ENCODE measurements at regions not wholly inside any gene's neighbourhood (a gene's known extent, or its start where the extent isn't known, plus 50 kb on each side); places are given as distances from the start of the nearest gene placed in this dataset.

DNA sequence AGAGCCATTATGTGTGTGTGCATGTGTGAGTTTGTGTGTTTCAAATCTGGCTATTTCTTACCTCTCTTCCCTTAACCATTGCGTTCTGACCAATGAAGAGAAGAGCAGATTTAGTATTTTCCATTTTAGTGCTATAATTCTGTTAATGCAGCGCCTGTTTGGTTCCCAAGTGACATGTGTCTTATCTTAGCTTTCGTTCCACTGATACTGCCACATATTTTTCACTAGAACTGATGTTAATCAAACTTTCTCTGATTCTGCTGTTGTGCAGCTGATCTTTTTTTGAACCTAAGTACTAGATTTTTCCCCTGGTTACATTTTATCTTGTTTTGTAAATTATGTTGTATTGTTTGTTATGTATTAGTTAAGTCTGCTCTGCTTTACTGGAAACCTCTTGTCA is 152.9 kb upstream of the MID1 start:
- FAIRE-seq (no peak), DNase-seq (no peak)
- Histone ChIP-seq H3K36me3 (ENCODE audit: control insufficient read depth in 3 of 3, insufficient read depth in 2 of 3, low read depth in 1 of 3, low read length in 3 of 3) (no peaks in the 10 kb centered on the region), H3K4me3 (ENCODE audit: low read depth in 1 of 3, low read length in 3 of 3) (no peak overlapping the region), H3K27me3 (ENCODE audit: control insufficient read depth in 3 of 3, insufficient read depth in 3 of 3, low read length in 3 of 3) (no peaks in the 10 kb centered on the region), H3K27ac (ENCODE audit: low read depth in 1 of 3, low read length in 2 of 3) (no peak overlapping the region), H3K9me3 (ENCODE audit: control insufficient read depth in 2 of 2, insufficient read depth in 1 of 2, low read depth in 1 of 2, low read length in 1 of 2) (no peaks in the 10 kb centered on the region), H3K4me1 (ENCODE audit: control insufficient read depth in 3 of 3, insufficient read depth in 2 of 3, low read depth in 1 of 3, low read length in 2 of 3) (no peaks in the 10 kb centered on the region)
- 74 to 80% (median 80%) methylated on average over 3 of the region's 3 CpGs for WGBS, 3 donors

- no peaks in the 10 kb centered on the region for H3K36me3 ChIP-seq (ENCODE audit: control insufficient read depth in 3 of 3, insufficient read depth in 2 of 3, low read depth in 1 of 3, low read length in 3 of 3)
- no peak overlapping the region for H3K27ac ChIP-seq (ENCODE audit: low read depth in 1 of 3, low read length in 2 of 3)
- no peaks in the 10 kb centered on the region for H3K9me3 ChIP-seq (ENCODE audit: control insufficient read depth in 2 of 2, insufficient read depth in 1 of 2, low read depth in 1 of 2, low read length in 1 of 2)
- H3K4me3 ChIP-seq (ENCODE audit: low read depth in 1 of 3, low read length in 3 of 3): no peak overlapping the region
- no peak for FAIRE-seq
- H3K27me3 ChIP-seq (ENCODE audit: control insufficient read depth in 3 of 3, insufficient read depth in 3 of 3, low read length in 3 of 3): no peaks in the 10 kb centered on the region
- no peaks in the 10 kb centered on the region for H3K4me1 ChIP-seq (ENCODE audit: control insufficient read depth in 3 of 3, insufficient read depth in 2 of 3, low read depth in 1 of 3, low read length in 2 of 3)
- 74 to 90% (median 88%) methylated on average over 9 of the region's 9 CpGs for WGBS, 3 donors
- DNase-seq: no peak
Measured at GRCh38 chrX:10781847-10782530, 161.6 kb upstream of the MID1 start.

GRCh38 chrX:10783451-10783995 is 163.1 kb upstream of the MID1 start:
- H3K4me3 ChIP-seq (ENCODE audit: low read depth in 1 of 3, low read length in 3 of 3): no peak overlapping the region
- H3K27me3 ChIP-seq (ENCODE audit: control insufficient read depth in 3 of 3, insufficient read depth in 3 of 3, low read length in 3 of 3): no peaks in the 10 kb centered on the region
- FAIRE-seq (no peak), DNase-seq (no peak)
- H3K27ac ChIP-seq (ENCODE audit: low read depth in 1 of 3, low read length in 2 of 3): no peak overlapping the region
- H3K9me3 ChIP-seq (ENCODE audit: control insufficient read depth in 2 of 2, insufficient read depth in 1 of 2, low read depth in 1 of 2, low read length in 1 of 2): no peaks in the 10 kb centered on the region
- 66 to 93% (median 86%) methylated on average over 2 of the region's 2 CpGs for WGBS, 3 donors
- H3K4me1 ChIP-seq (ENCODE audit: control insufficient read depth in 3 of 3, insufficient read depth in 2 of 3, low read depth in 1 of 3, low read length in 2 of 3): no peaks in the 10 kb centered on the region
- no peaks in the 10 kb centered on the region for H3K36me3 ChIP-seq (ENCODE audit: control insufficient read depth in 3 of 3, insufficient read depth in 2 of 3, low read depth in 1 of 3, low read length in 3 of 3)

- DNase-seq: no peak
- no peaks in the 10 kb centered on the region for H3K27me3 ChIP-seq (ENCODE audit: control insufficient read depth in 3 of 3, insufficient read depth in 3 of 3, low read length in 3 of 3)
- no peaks in the 10 kb centered on the region for H3K4me1 ChIP-seq (ENCODE audit: control insufficient read depth in 3 of 3, insufficient read depth in 2 of 3, low read depth in 1 of 3, low read length in 2 of 3)
- no peaks in the 10 kb centered on the region for H3K36me3 ChIP-seq (ENCODE audit: control insufficient read depth in 3 of 3, insufficient read depth in 2 of 3, low read depth in 1 of 3, low read length in 3 of 3)
- no peak overlapping the region for H3K27ac ChIP-seq (ENCODE audit: low read depth in 1 of 3, low read length in 2 of 3)
- WGBS, 3 donors: 86 to 91% (median 91%) methylated on average over 4 of the region's 4 CpGs
- H3K9me3 ChIP-seq (ENCODE audit: control insufficient read depth in 2 of 2, insufficient read depth in 1 of 2, low read depth in 1 of 2, low read length in 1 of 2): no peaks in the 10 kb centered on the region
- H3K4me3 ChIP-seq (ENCODE audit: low read depth in 1 of 3, low read length in 3 of 3): no peak overlapping the region
- no peak for FAIRE-seq
Measured at GRCh38 chrX:10787264-10787663, 166.9 kb upstream of the MID1 start.

DNA sequence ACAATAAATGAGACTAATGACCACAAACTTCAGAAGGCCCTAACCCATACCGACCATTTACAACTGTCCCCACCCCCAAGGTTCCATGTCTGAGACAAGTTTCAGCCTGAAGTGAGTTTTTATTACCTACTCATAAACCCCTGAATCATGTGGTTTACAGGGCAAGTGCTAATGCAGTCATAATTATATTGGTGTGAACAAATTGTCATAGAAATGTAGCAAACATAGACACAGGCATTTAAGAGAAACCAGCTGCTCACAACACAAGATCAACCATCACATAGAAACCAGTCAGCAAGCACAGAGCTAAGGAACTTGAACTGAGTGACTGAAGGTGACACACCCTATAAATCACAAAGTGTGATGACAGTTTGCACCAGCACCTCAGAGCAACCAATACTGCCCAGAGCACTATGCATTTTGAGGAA is 173.8 kb upstream of the MID1 start:
- 10 to 63% (median 39%) methylated on average over 1 of the region's 1 CpG for WGBS, 3 donors
- peak overlapping the region in 1 of 3 donors; percentile 63 for H3K27ac ChIP-seq (ENCODE audit: low read depth in 1 of 3, low read length in 2 of 3)
- DNase-seq: peak; percentile 32 to 76
- H3K9me3 ChIP-seq (ENCODE audit: control insufficient read depth in 2 of 2, insufficient read depth in 1 of 2, low read depth in 1 of 2, low read length in 1 of 2): no peaks in the 10 kb centered on the region
- no peaks in the 10 kb centered on the region for H3K36me3 ChIP-seq (ENCODE audit: control insufficient read depth in 3 of 3, insufficient read depth in 2 of 3, low read depth in 1 of 3, low read length in 3 of 3)
- no peak overlapping the region for H3K4me3 ChIP-seq (ENCODE audit: low read depth in 1 of 3, low read length in 3 of 3)
- FAIRE-seq: no peak
- H3K27me3 ChIP-seq (ENCODE audit: control insufficient read depth in 3 of 3, insufficient read depth in 3 of 3, low read length in 3 of 3): no peaks in the 10 kb centered on the region
- peaks cover 0 to 8% (median 0%) of the 10 kb centered on the region in 3 donors for H3K4me1 ChIP-seq (ENCODE audit: control insufficient read depth in 3 of 3, insufficient read depth in 2 of 3, low read depth in 1 of 3, low read length in 2 of 3)

DNA sequence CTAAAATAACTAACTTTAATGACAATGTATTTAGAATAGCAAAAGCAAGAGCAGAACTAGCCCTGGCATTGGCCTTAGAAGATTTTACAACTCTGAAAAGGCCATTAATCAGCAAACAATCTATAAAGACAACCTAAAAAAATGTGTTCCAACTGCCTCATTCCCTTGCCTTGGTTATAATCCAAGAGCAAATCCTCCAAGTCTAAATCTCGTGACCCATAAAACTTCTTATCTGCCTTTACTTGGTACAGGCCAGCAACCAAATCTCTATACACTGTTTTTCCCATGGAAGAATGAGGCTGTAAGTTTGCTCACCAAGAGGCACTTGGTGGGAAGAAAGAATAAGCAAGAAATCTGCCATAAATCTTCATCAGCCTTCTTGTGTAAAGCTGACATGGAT is 175.3 kb upstream of the MID1 start:
- peak; percentile 5 to 35 for DNase-seq
- no peak for FAIRE-seq
- WGBS, 3 donors: 5 to 38% (median 24%) methylated on average over 1 of the region's 1 CpG
- H3K4me1 ChIP-seq (ENCODE audit: control insufficient read depth in 3 of 3, insufficient read depth in 2 of 3, low read depth in 1 of 3, low read length in 2 of 3): peaks cover 0 to 8% (median 0%) of the 10 kb centered on the region in 3 donors
- no peaks in the 10 kb centered on the region for H3K9me3 ChIP-seq (ENCODE audit: control insufficient read depth in 2 of 2, insufficient read depth in 1 of 2, low read depth in 1 of 2, low read length in 1 of 2)
- no peaks in the 10 kb centered on the region for H3K27me3 ChIP-seq (ENCODE audit: control insufficient read depth in 3 of 3, insufficient read depth in 3 of 3, low read length in 3 of 3)
- H3K36me3 ChIP-seq (ENCODE audit: control insufficient read depth in 3 of 3, insufficient read depth in 2 of 3, low read depth in 1 of 3, low read length in 3 of 3): no peaks in the 10 kb centered on the region
- no peak overlapping the region for H3K4me3 ChIP-seq (ENCODE audit: low read depth in 1 of 3, low read length in 3 of 3)
- peak overlapping the region in 1 of 3 donors; percentile 8 for H3K27ac ChIP-seq (ENCODE audit: low read depth in 1 of 3, low read length in 2 of 3)

DNA sequence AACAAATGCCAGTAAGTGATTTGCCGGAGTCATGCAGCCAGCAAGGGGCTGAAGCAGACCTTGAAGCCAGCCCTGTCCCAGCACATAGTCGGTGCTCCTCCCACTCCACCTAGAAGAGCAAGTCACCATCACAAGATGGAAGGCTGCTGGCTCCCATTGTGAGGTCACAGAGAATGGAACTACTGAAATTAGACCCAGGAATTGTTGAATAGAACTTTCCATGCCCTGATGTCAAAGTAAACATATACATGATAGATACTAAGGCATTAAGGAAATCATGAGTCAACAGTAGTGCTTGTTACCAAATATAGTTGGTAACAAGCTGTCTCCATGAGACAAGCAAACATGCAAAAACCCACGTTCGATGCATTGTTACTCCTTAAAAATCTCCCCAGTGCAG is 177.1 kb upstream of the MID1 start:
- no peaks in the 10 kb centered on the region for H3K36me3 ChIP-seq (ENCODE audit: control insufficient read depth in 3 of 3, insufficient read depth in 2 of 3, low read depth in 1 of 3, low read length in 3 of 3)
- DNase-seq: peak in 1 of 2 donors; percentile 25
- no peak for FAIRE-seq
- H3K4me3 ChIP-seq (ENCODE audit: low read depth in 1 of 3, low read length in 3 of 3): no peak overlapping the region
- H3K27me3 ChIP-seq (ENCODE audit: control insufficient read depth in 3 of 3, insufficient read depth in 3 of 3, low read length in 3 of 3): no peaks in the 10 kb centered on the region
- H3K4me1 ChIP-seq (ENCODE audit: control insufficient read depth in 3 of 3, insufficient read depth in 2 of 3, low read depth in 1 of 3, low read length in 2 of 3): peaks cover 0 to 8% (median 0%) of the 10 kb centered on the region in 3 donors
- no peak overlapping the region for H3K27ac ChIP-seq (ENCODE audit: low read depth in 1 of 3, low read length in 2 of 3)
- H3K9me3 ChIP-seq (ENCODE audit: control insufficient read depth in 2 of 2, insufficient read depth in 1 of 2, low read depth in 1 of 2, low read length in 1 of 2): no peaks in the 10 kb centered on the region
- WGBS, 3 donors: 56 to 69% (median 62%) methylated on average over 4 of the region's 4 CpGs

DNA sequence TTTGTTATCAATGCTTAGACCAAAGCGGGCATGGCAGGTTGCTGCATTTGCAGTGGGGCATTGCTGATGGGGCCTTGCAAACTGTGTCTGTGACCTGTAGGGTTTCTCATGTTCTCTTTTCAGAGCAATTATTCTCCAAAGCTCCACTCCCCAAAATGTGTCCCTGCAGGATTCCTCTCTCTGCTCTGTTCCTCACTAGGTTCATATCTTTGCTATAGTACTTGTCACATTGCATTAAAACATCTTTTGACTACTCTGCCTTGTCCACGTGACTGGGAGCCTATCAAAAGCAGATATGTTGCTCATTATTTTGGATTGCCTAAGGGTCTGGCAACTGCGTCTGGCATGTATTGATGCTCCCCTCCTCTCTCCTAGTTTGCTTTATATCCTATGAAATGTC is 177.7 kb upstream of the MID1 start:
- Histone ChIP-seq H3K36me3 (ENCODE audit: control insufficient read depth in 3 of 3, insufficient read depth in 2 of 3, low read depth in 1 of 3, low read length in 3 of 3) (no peaks in the 10 kb centered on the region), H3K4me3 (ENCODE audit: low read depth in 1 of 3, low read length in 3 of 3) (no peak overlapping the region), H3K27me3 (ENCODE audit: control insufficient read depth in 3 of 3, insufficient read depth in 3 of 3, low read length in 3 of 3) (no peaks in the 10 kb centered on the region), H3K4me1 (ENCODE audit: control insufficient read depth in 3 of 3, insufficient read depth in 2 of 3, low read depth in 1 of 3, low read length in 2 of 3) (peaks cover 0 to 8% (median 0%) of the 10 kb centered on the region in 3 donors), H3K9me3 (ENCODE audit: control insufficient read depth in 2 of 2, insufficient read depth in 1 of 2, low read depth in 1 of 2, low read length in 1 of 2) (no peaks in the 10 kb centered on the region), H3K27ac (ENCODE audit: low read depth in 1 of 3, low read length in 2 of 3) (no peak overlapping the region)
- WGBS, 3 donors: 67 to 76% (median 69%) methylated on average over 3 of the region's 3 CpGs
- FAIRE-seq (no peak), DNase-seq (no peak)

- no peak overlapping the region for H3K4me3 ChIP-seq (ENCODE audit: low read depth in 1 of 3, low read length in 3 of 3)
- FAIRE-seq: no peak
- H3K9me3 ChIP-seq (ENCODE audit: control insufficient read depth in 2 of 2, insufficient read depth in 1 of 2, low read depth in 1 of 2, low read length in 1 of 2): no peaks in the 10 kb centered on the region
- no peaks in the 10 kb centered on the region for H3K36me3 ChIP-seq (ENCODE audit: control insufficient read depth in 3 of 3, insufficient read depth in 2 of 3, low read depth in 1 of 3, low read length in 3 of 3)
- no peaks in the 10 kb centered on the region for H3K4me1 ChIP-seq (ENCODE audit: control insufficient read depth in 3 of 3, insufficient read depth in 2 of 3, low read depth in 1 of 3, low read length in 2 of 3)
- no peak overlapping the region for H3K27ac ChIP-seq (ENCODE audit: low read depth in 1 of 3, low read length in 2 of 3)
- DNase-seq: no peak
- H3K27me3 ChIP-seq (ENCODE audit: control insufficient read depth in 3 of 3, insufficient read depth in 3 of 3, low read length in 3 of 3): no peaks in the 10 kb centered on the region
Measured at GRCh38 chrX:10800796-10801195, 180.4 kb upstream of the MID1 start.

Data from small intestine (tissue), 7 donors.